ENCODE measurements at regions not wholly inside any gene's neighbourhood (a gene's known extent, or its start where the extent isn't known, plus 50 kb on each side); places are given as distances from the start of the nearest gene placed in this dataset.

- Histone ChIP-seq H3K4me3 (ENCODE audit: extremely low read depth in 1 of 4, insufficient read depth in 2 of 4, low read depth in 3 of 4, low read length in 4 of 4) (no peak overlapping the region), H2BK5ac (ENCODE audit: low read depth, low read length) (no peak overlapping the region), H3K23ac (ENCODE audit: insufficient read length) (no peak overlapping the region), H3K56ac (replicated peaks; ENCODE audit: insufficient read length, low read depth, low read length) (no peak overlapping the region), H4K8ac (ENCODE audit: extremely low read depth, insufficient read depth, low read length) (no peak overlapping the region), H2AK5ac (ENCODE audit: low read depth, low read length) (no peak overlapping the region), H3K4ac (replicated peaks; ENCODE audit: insufficient read length, low read depth, low read length) (no peak overlapping the region), H2BK20ac (ENCODE audit: low read length) (0 out of 2 replicates have a peak overlapping the region, but pooled peaks have one; percentile 29), H3K23me2 (ENCODE audit: low read depth, low read length) (peaks cover 8% of the 10 kb centered on the region; the same call in 1 of the 2 replicates), H3K79me2 (ENCODE audit: control insufficient read depth in 1 of 2, insufficient read depth in 2 of 2, low read length in 2 of 2) (no peaks in the 10 kb centered on the region), H3K18ac (ENCODE audit: extremely low read depth, low read length) (peak overlapping the region; percentile 38; the same call in 1 of the 2 replicates), H3K79me1 (ENCODE audit: low read depth, low read length) (no peaks in the 10 kb centered on the region), H4K91ac (replicated peaks; ENCODE audit: insufficient read length, low read length) (no peak overlapping the region), H4K20me1 (replicated peaks in 1 of 2; ENCODE audit: control insufficient read depth in 1 of 2, insufficient read depth in 2 of 2, low read length in 2 of 2) (no peaks in the 10 kb centered on the region), H2BK12ac (ENCODE audit: low read depth, low read length) (peak overlapping the region; percentile 87; the same call in 1 of the 2 replicates), H3K27ac (ENCODE audit: low read depth, low read length) (no peak overlapping the region), H3K9ac (replicated peaks in 1 of 4; ENCODE audit: extremely low read depth in 1 of 4, low read depth in 3 of 4, low read length in 3 of 4) (no peak overlapping the region), H3K4me2 (ENCODE audit: insufficient read depth in 1 of 2, low read depth in 2 of 2, low read length in 2 of 2) (no peak overlapping the region), H3K4me1 (replicated peaks in 1 of 4; ENCODE audit: control insufficient read depth in 3 of 4, insufficient read depth in 4 of 4, low read length in 3 of 4) (peaks cover 6 to 26% (median 18%) of the 10 kb centered on the region in 4 experiments), H3K36me3 (ENCODE audit: control insufficient read depth in 2 of 4, insufficient read depth in 4 of 4, low read length in 3 of 4) (no peaks in the 10 kb centered on the region), H4K5ac (ENCODE audit: insufficient read length, low read depth, low read length) (no peak overlapping the region), H2BK15ac (ENCODE audit: low read length) (peak overlapping the region; percentile 6; the same call in 1 of the 2 replicates), H3K14ac (ENCODE audit: insufficient read length) (no peak overlapping the region), H3K27me3 (replicated peaks in 1 of 4; ENCODE audit: control insufficient read depth in 3 of 4, extremely low read depth in 1 of 4, insufficient read depth in 3 of 4, low read length in 3 of 4) (peaks cover 6 to 41% (median 33%) of the 10 kb centered on the region in 4 experiments), H2BK120ac (replicated peaks; ENCODE audit: low read depth, low read length) (no peak overlapping the region), H3K9me3 (ENCODE audit: insufficient read depth in 2 of 2, low read depth in 1 of 2, low read length in 1 of 2) (no peaks in the 10 kb centered on the region), H2AFZ (ENCODE audit: low read length) (no peak overlapping the region)
- ChIA-PET POLR2A (ENCODE audit: partially characterized antibody) (interaction anchor here (1.6 kb wide), 1 partner anchor 9 kb away, joined by 3 read pairs; no protein-coding TSS in a partner anchor), CTCF (ENCODE audit: partially characterized antibody) (interaction anchor here (0.7 to 4.5 kb wide), 8 partner anchors 15 to 764 kb away, joined by 3 to 23 read pairs (median 3); no protein-coding TSS in a partner anchor)
- 70% methylated on average over 10 of the region's 10 CpGs; no CpG with 5 or more reads in 1 of the 2 experiments for WGBS, 2 experiments (ENCODE audit: extremely low coverage in 1 of 2, insufficient coverage in 1 of 2, insufficient read length in 1 of 2, insufficient replicate concordance in 2 of 2, low coverage in 1 of 2, low lambda C conversion rate in 2 of 2, missing lambda C conversion rate in 1 of 2)
- DNase-seq (ENCODE audit: low read depth in 1 of 2, low spot score in 2 of 2) = no peak
- FAIRE-seq = no peak
- TF ChIP-seq MAFK (IDR thresholded peaks at IDR 0.05; ENCODE audit: low read depth, low read length) (no peak), CTBP2 (IDR thresholded peaks at IDR 0.05; ENCODE audit: borderline replicate concordance, insufficient read depth, insufficient read length, low read length) (no peak), SP2 (IDR thresholded peaks at IDR 0.05; ENCODE audit: low read length) (no peak), TCF12 (IDR thresholded peaks at IDR 0.05; ENCODE audit: low read depth, low read length) (no peak), FOSL1 (IDR thresholded peaks at IDR 0.05; ENCODE audit: insufficient read depth, low read depth, low read length) (no peak), SP4 (IDR thresholded peaks at IDR 0.05; ENCODE audit: low read length) (no peak), HDAC6 (IDR thresholded peaks at IDR 0.05; ENCODE audit: low read depth, low read length) (no peak), BACH1 (IDR thresholded peaks at IDR 0.05; ENCODE audit: low read length) (no peak), NRF1 (IDR thresholded peaks at IDR 0.05; ENCODE audit: low read depth, low read length) (no peak), TEAD4 (IDR thresholded peaks at IDR 0.05; ENCODE audit: low read depth, low read length) (no peak)
- TF ChIP-seq, protein P1, sequence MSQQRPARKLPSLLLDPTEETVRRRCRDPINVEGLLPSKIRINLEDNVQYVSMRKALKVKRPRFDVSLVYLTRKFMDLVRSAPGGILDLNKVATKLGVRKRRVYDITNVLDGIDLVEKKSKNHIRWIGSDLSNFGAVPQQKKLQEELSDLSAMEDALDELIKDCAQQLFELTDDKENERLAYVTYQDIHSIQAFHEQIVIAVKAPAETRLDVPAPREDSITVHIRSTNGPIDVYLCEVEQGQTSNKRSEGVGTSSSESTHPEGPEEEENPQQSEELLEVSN (IDR thresholded peaks at IDR 0.05) = no peak
- TF ChIP-seq, protein P2, sequence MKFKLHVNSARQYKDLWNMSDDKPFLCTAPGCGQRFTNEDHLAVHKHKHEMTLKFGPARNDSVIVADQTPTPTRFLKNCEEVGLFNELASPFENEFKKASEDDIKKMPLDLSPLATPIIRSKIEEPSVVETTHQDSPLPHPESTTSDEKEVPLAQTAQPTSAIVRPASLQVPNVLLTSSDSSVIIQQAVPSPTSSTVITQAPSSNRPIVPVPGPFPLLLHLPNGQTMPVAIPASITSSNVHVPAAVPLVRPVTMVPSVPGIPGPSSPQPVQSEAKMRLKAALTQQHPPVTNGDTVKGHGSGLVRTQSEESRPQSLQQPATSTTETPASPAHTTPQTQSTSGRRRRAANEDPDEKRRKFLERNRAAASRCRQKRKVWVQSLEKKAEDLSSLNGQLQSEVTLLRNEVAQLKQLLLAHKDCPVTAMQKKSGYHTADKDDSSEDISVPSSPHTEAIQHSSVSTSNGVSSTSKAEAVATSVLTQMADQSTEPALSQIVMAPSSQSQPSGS (IDR thresholded peaks at IDR 0.05; ENCODE audit: low read length) = no peak
Measured at GRCh38 chr2:120592084-120592483, 143.6 kb upstream of the GLI2 start.
